ENCODE measurements at regions not wholly inside any gene's neighbourhood (a gene's known extent, or its start where the extent isn't known, plus 50 kb on each side); places are given as distances from the start of the nearest gene placed in this dataset.
A peak's percentile ranks its signal among the peaks of the same experiment; 100 is the strongest.
"Not testable (repeated sequence)": the region's sequence is repeated elsewhere in the genome, so short reads cannot be mapped to it uniquely, and the experiment has no call there.

GRCh38 chr2:37759989-37760388 lies 88.5 kb upstream of the CDC42EP3 start:
- DNase-seq: not testable (repeated sequence)

- DNase-seq: no peak
Observed at GRCh38 chr2:37760471-37760870, 89.0 kb upstream of the CDC42EP3 start.

- not testable (repeated sequence) for DNase-seq
Observed at GRCh38 chr2:37762281-37762680, 90.8 kb upstream of the CDC42EP3 start.

GRCh38 chr2:37764739-37765138 lies 93.3 kb upstream of the CDC42EP3 start:
- no peak for DNase-seq

- DNase-seq: no peak
Observed at GRCh38 chr2:37766106-37766505, 94.7 kb upstream of the CDC42EP3 start.

- no peak for DNase-seq
Observed at GRCh38 chr2:37767046-37767445, 95.6 kb upstream of the CDC42EP3 start.

- DNase-seq: no peak
Observed at GRCh38 chr2:37767959-37768925, 96.8 kb upstream of the CDC42EP3 start.

GRCh38 chr2:37769551-37769950 lies 98.1 kb upstream of the CDC42EP3 start:
- DNase-seq: no peak

GRCh38 chr2:37770797-37771196 lies 99.4 kb upstream of the CDC42EP3 start:
- no peak for DNase-seq

- no peak for DNase-seq
Observed at GRCh38 chr2:37771600-37772088, 100.2 kb upstream of the CDC42EP3 start.

- DNase-seq: no peak
Observed at GRCh38 chr2:37773371-37774130, 102.1 kb upstream of the CDC42EP3 start.

- not testable (repeated sequence) for DNase-seq
Observed at GRCh38 chr2:37774171-37774944, 102.9 kb upstream of the CDC42EP3 start.

GRCh38 chr2:37774976-37775907 lies 103.8 kb upstream of the CDC42EP3 start:
- DNase-seq: peak; percentile 8

GRCh38 chr2:37775908-37776250 lies 104.4 kb upstream of the CDC42EP3 start:
- DNase-seq: no peak

GRCh38 chr2:37776487-37776886 lies 105.0 kb upstream of the CDC42EP3 start:
- no peak for DNase-seq

GRCh38 chr2:37779139-37779538 lies 107.7 kb upstream of the CDC42EP3 start:
- no peak for DNase-seq

GRCh38 chr2:37779611-37780386 lies 108.4 kb upstream of the CDC42EP3 start:
- DNase-seq: no peak

GRCh38 chr2:37780387-37780676 lies 108.9 kb upstream of the CDC42EP3 start:
- DNase-seq: no peak

GRCh38 chr2:37781028-37781427 lies 109.6 kb upstream of the CDC42EP3 start:
- DNase-seq: peak; percentile 52

- no peak for DNase-seq
Observed at GRCh38 chr2:37782155-37782673, 110.8 kb upstream of the CDC42EP3 start.
